Thyroid gland (tissue), 4 donors: ENCODE measurements at regions not wholly inside any gene's neighbourhood (a gene's known extent, or its start where the extent isn't known, plus 50 kb on each side); places are given as distances from the start of the nearest gene placed in this dataset.

Source experiments
- CTCF ChIP-seq, 6 experiments: fragments of 200-600 bp in 3 of 6; fragments of 450-650 bp in 3 of 6; sonication (generic) in 3 of 6; IDR thresholded peaks; one replicate each; pipeline ENCODE4 v1.5.1; 2016 to 2019; ENCODE audit warnings: antibody characterized with exemption in 6 of 6, mild to moderate bottlenecking in 2 of 6, inconsistent platforms in 1 of 6, moderate library complexity in 1 of 6
- POLR2A ChIP-seq, 2 donors: fragments of 450-650 bp; IDR thresholded peaks; one replicate each; pipeline ENCODE4 v1.6.1; 2017; ENCODE audit warnings: antibody characterized with exemption in 2 of 2, mild to moderate bottlenecking in 2 of 2, moderate library complexity in 1 of 2

- no peak for TF ChIP-seq CTCF (IDR thresholded peaks at IDR 0.05)
- TF ChIP-seq POLR2A (IDR thresholded peaks at IDR 0.05): no peak
These were observed 58.1 kb upstream of the DYNAP start for GRCh38 chr18:54532962-54533361.
